Hepatocyte (in vitro differentiated cells): ENCODE measurements at regions not wholly inside any gene's neighbourhood (a gene's known extent, or its start where the extent isn't known, plus 50 kb on each side); places are given as distances from the start of the nearest gene placed in this dataset.

Source experiments
- DNase-seq: peaks from one replicate; pipeline ENCODE4 v3.0.0-alpha.2; 2016; ENCODE audit warnings: low spot score
- H2AFZ ChIP-seq: fragments of 200-600 bp; sonication (generic); 2 replicates; pipeline ENCODE4 v1.6.0; 2016; ENCODE audit warnings: antibody characterized with exemption, mild to moderate bottlenecking
- H3K27ac ChIP-seq: fragments of 200-600 bp; sonication (generic); 2 replicates; pipeline ENCODE4 v1.5.1; 2016; ENCODE audit warnings: mild to moderate bottlenecking
- H3K27me3 ChIP-seq: fragments of 200-600 bp; sonication (generic); 2 replicates; pipeline ENCODE4 v1.6.1; 2016
- H3K36me3 ChIP-seq: fragments of 200-600 bp; sonication (generic); replicated peaks from 2 replicates; pipeline ENCODE4 v1.5.1; 2016; ENCODE audit warnings: low read depth; ENCODE audit not compliant: insufficient read depth
- H3K4me1 ChIP-seq: fragments of 200-600 bp; sonication (generic); 2 replicates; pipeline ENCODE4 v1.5.1; 2016; ENCODE audit warnings: mild to moderate bottlenecking, moderate library complexity; ENCODE audit not compliant: insufficient read depth
- H3K4me2 ChIP-seq: fragments of 200-600 bp; sonication (generic); 2 replicates; pipeline ENCODE4 v1.6.0; 2016
- H3K4me3 ChIP-seq: fragments of 200-600 bp; sonication (generic); 2 replicates; pipeline ENCODE4 v1.5.1; 2016; ENCODE audit warnings: mild to moderate bottlenecking
- H3K79me2 ChIP-seq: fragments of 200-600 bp; sonication (generic); 2 replicates; pipeline ENCODE4 v1.6.0; 2017; ENCODE audit warnings: mild to moderate bottlenecking
- H3K9me2 ChIP-seq: fragments of 200-600 bp; sonication (generic); replicated peaks from 2 replicates; pipeline ENCODE4 v1.6.0; 2017; ENCODE audit warnings: mild to moderate bottlenecking; ENCODE audit not compliant: insufficient read depth
- H3K9me3 ChIP-seq: fragments of 200-600 bp; sonication (generic); 2 replicates; pipeline ENCODE4 v1.5.1; 2016; ENCODE audit warnings: low read depth, mild to moderate bottlenecking
- H4K20me1 ChIP-seq: fragments of 200-600 bp; sonication (generic); 2 replicates; pipeline ENCODE4 v1.6.0; 2016; ENCODE audit warnings: mild to moderate bottlenecking; ENCODE audit not compliant: insufficient read depth, poor library complexity, severe bottlenecking
- CTCF ChIP-seq: fragments of 200-600 bp; sonication (generic); IDR thresholded peaks from 2 replicates; pipeline ENCODE4 v1.5.1; 2016; ENCODE audit warnings: antibody characterized with exemption, mild to moderate bottlenecking; ENCODE audit not compliant: poor library complexity
- EZH2 ChIP-seq: fragments of 200-600 bp; sonication (generic); IDR thresholded peaks from 2 replicates; pipeline ENCODE4 v1.6.1; 2016; ENCODE audit warnings: antibody characterized with exemption, mild to moderate bottlenecking, borderline replicate concordance
- EZH2phosphoT487 ChIP-seq: fragments of 200-600 bp; sonication (generic); IDR thresholded peaks from one replicate; pipeline ENCODE4 v1.6.1; 2018; ENCODE audit warnings: antibody characterized with exemption, mild to moderate bottlenecking, low read depth, moderate library complexity; ENCODE audit not compliant: unreplicated experiment, severe bottlenecking
- WGBS: methylation state at CpG from one replicate; pipeline ENCODE4 v1.1.6; 2016; ENCODE audit warnings: low lambda C conversion rate; ENCODE audit errors: missing lambda C conversion rate; 5-methylcytosine and 5-hydroxymethylcytosine counted together

- no peak for DNase-seq
- H3K9me2 ChIP-seq = no peaks in the 10 kb centered on the region
- no peaks in the 10 kb centered on the region for H3K36me3 ChIP-seq
- H3K9me3 ChIP-seq = no peaks in the 10 kb centered on the region
- WGBS = 77% methylated on average over 3 of the region's 3 CpGs
- H3K4me2 ChIP-seq = no peak overlapping the region
- H3K4me1 ChIP-seq = no peaks in the 10 kb centered on the region
- TF ChIP-seq EZH2 (no peak), EZH2phosphoT487 (no peak), CTCF (no peak)
- H3K79me2 ChIP-seq = no peaks in the 10 kb centered on the region
- no peak overlapping the region for H3K4me3 ChIP-seq
- no peak overlapping the region for H2AFZ ChIP-seq
- H3K27me3 ChIP-seq = no peaks in the 10 kb centered on the region
- no peaks in the 10 kb centered on the region for H4K20me1 ChIP-seq
- no peak overlapping the region for H3K27ac ChIP-seq
Measured at GRCh38 chr11:115784796-115785521, 280.7 kb upstream of the CADM1 start.

DNA sequence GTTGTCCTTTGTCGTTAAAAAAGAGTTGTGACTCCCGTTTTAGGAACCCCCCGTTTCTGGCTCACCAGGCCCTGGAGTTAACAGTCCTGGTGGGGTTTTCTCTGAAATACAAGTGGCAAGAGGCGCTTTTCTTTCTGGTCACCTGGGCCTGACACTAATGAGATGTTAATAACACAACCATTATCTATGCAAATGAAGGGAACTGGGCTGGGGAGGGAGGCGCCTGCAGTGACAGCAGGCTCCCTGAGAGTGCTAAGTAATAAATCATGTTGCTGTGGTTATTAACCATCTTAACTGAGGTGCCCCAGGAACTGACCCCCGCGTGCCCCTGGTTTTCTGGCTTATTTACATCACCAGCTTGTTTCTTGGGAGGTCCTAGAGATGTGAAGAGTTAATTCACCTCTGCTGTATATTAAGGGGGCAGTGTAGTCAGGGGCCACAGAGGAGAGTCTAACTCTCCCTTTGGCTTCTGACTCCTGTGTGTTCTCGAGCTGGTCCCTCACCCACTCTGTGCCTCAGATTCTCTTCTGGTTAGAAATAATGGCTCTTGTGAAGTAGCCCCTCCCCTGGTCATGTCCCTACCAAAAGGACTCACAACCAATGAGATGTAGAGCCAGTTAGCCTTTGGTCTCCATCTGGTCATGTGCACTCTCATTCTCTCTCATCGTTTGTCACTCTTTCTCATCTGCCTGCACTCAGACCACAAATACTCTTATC is 276.6 kb upstream of the CADM1 start:
- H3K27me3 ChIP-seq = no peaks in the 10 kb centered on the region
- no peaks in the 10 kb centered on the region for H3K9me2 ChIP-seq
- H3K4me1 ChIP-seq = no peaks in the 10 kb centered on the region
- WGBS = 63% methylated on average over 9 of the region's 9 CpGs
- H3K9me3 ChIP-seq = no peaks in the 10 kb centered on the region
- no peak overlapping the region for H2AFZ ChIP-seq
- H3K4me2 ChIP-seq = no peak overlapping the region
- H3K79me2 ChIP-seq = no peaks in the 10 kb centered on the region
- TF ChIP-seq EZH2phosphoT487 (no peak), EZH2 (no peak), CTCF (no peak)
- H3K36me3 ChIP-seq = no peaks in the 10 kb centered on the region
- DNase-seq = no peak
- no peak overlapping the region for H3K27ac ChIP-seq
- H4K20me1 ChIP-seq = no peaks in the 10 kb centered on the region
- H3K4me3 ChIP-seq = no peak overlapping the region

DNA sequence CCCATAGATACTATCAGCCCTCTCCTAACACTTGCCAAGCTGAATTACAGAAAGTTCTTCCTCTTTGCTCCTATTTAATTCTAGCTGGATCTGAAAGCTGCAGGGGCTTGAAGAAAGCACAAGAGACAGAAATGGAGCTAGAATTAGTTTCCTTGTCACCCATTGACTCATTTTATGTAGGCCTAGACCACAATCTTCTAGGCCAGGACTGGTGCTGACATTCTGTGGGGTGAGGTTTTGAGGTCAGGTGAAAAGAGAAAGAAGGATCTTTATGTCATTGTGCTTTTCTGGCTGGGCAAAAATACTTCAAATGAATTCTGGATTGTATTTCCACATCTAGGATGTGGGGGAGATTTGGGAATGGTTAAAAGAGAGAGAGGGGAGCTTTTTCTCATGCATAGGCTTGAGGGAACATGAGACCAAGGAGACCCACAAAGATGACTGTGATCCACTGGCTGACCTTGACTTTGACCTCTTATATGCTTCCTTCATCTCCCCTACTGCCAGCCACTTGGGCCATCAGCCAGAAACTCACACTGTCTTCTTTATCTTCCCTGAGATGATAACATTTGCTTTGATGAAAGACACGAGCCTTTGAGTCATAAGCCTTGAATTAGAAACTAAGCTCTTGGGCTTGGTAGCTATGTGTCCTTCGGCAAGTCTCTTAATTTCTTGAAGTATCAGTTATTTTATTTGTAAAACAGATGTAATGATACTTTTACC is 274.9 kb upstream of the CADM1 start:
- Histone ChIP-seq H2AFZ (no peak overlapping the region), H3K9me3 (no peaks in the 10 kb centered on the region), H3K4me2 (no peak overlapping the region), H3K4me1 (no peaks in the 10 kb centered on the region), H3K27ac (no peak overlapping the region), H3K36me3 (no peaks in the 10 kb centered on the region), H3K27me3 (no peaks in the 10 kb centered on the region), H3K4me3 (no peak overlapping the region), H3K9me2 (no peaks in the 10 kb centered on the region), H4K20me1 (no peaks in the 10 kb centered on the region), H3K79me2 (no peaks in the 10 kb centered on the region)
- TF ChIP-seq CTCF = no peak
- TF ChIP-seq EZH2phosphoT487 = no peak
- no peak for TF ChIP-seq EZH2
- no peak for DNase-seq
- WGBS = 40% methylated on average over 2 of the region's 2 CpGs
